GM19397 (cell line): ENCODE measurements at regions not wholly inside any gene's neighbourhood (a gene's known extent, or its start where the extent isn't known, plus 50 kb on each side); places are given as distances from the start of the nearest gene placed in this dataset.

Experiments
- ATAC-seq: cut with Tn5 transposase; IDR thresholded peaks from one replicate; pipeline ENCODE4 v1.9.1; 2021; ENCODE audit warnings: mild to moderate bottlenecking, moderate library complexity; ENCODE audit not compliant: unreplicated experiment

GRCh38 chr3:76061654-76062053 is 276.3 kb upstream of the ZNF717 start:
- ATAC-seq = no peak

GRCh38 chr3:76063019-76063418 is 277.7 kb upstream of the ZNF717 start:
- ATAC-seq = no peak

- ATAC-seq = no peak
Observed at GRCh38 chr3:76063811-76064210, 278.5 kb upstream of the ZNF717 start.

GRCh38 chr3:76065964-76066363 is 280.6 kb upstream of the ZNF717 start:
- ATAC-seq = no peak

GRCh38 chr3:76078101-76078500 is 292.8 kb upstream of the ZNF717 start:
- no peak for ATAC-seq

GRCh38 chr3:76083992-76084391 is 298.6 kb upstream of the ZNF717 start:
- ATAC-seq = no peak

- no peak for ATAC-seq
Observed at GRCh38 chr3:76096036-76096435, 310.7 kb upstream of the ZNF717 start.

- no peak for ATAC-seq
Observed at GRCh38 chr3:76096836-76097588, 311.7 kb upstream of the ZNF717 start.

- no peak for ATAC-seq
Observed at GRCh38 chr3:76097589-76097969, 312.2 kb upstream of the ZNF717 start.

- no peak for ATAC-seq
Observed at GRCh38 chr3:76099956-76100355, 314.6 kb upstream of the ZNF717 start.

GRCh38 chr3:76107935-76108570 is 322.7 kb upstream of the ZNF717 start:
- ATAC-seq = no peak

- ATAC-seq = no peak
Observed at GRCh38 chr3:76111808-76112207, 326.5 kb upstream of the ZNF717 start.

- ATAC-seq = no peak
Observed at GRCh38 chr3:76122007-76122406, 336.7 kb upstream of the ZNF717 start.

- ATAC-seq = no peak
Observed at GRCh38 chr3:76129441-76129840, 344.1 kb upstream of the ZNF717 start.

GRCh38 chr3:76131396-76132153 is 346.2 kb upstream of the ZNF717 start:
- ATAC-seq = no peak

GRCh38 chr3:76132154-76132470 is 346.8 kb upstream of the ZNF717 start:
- ATAC-seq = no peak

- ATAC-seq = no peak
Observed at GRCh38 chr3:76134166-76134565, 348.8 kb upstream of the ZNF717 start.

- ATAC-seq = no peak
Observed at GRCh38 chr3:76138921-76139320, 353.6 kb upstream of the ZNF717 start.

GRCh38 chr3:76147846-76148245 is 362.5 kb upstream of the ZNF717 start:
- no peak for ATAC-seq

GRCh38 chr3:76152028-76152427 is 366.7 kb upstream of the ZNF717 start:
- ATAC-seq = no peak

GRCh38 chr3:76161856-76162255 is 376.5 kb upstream of the ZNF717 start:
- no peak for ATAC-seq

- no peak for ATAC-seq
Observed at GRCh38 chr3:76171647-76172046, 386.3 kb upstream of the ZNF717 start.
